SHP77 (cell line): ENCODE measurements at regions not wholly inside any gene's neighbourhood (a gene's known extent, or its start where the extent isn't known, plus 50 kb on each side); places are given as distances from the start of the nearest gene placed in this dataset.
"Not testable (repeated sequence)": the region's sequence is repeated elsewhere in the genome, so short reads cannot be mapped to it uniquely, and the experiment has no call there.

Experiments used
- DNase-seq, 2 experiments: peaks; one replicate each; lab custom pipeline; 2025; lab: John Stamatoyannopoulos, UW

DNA sequence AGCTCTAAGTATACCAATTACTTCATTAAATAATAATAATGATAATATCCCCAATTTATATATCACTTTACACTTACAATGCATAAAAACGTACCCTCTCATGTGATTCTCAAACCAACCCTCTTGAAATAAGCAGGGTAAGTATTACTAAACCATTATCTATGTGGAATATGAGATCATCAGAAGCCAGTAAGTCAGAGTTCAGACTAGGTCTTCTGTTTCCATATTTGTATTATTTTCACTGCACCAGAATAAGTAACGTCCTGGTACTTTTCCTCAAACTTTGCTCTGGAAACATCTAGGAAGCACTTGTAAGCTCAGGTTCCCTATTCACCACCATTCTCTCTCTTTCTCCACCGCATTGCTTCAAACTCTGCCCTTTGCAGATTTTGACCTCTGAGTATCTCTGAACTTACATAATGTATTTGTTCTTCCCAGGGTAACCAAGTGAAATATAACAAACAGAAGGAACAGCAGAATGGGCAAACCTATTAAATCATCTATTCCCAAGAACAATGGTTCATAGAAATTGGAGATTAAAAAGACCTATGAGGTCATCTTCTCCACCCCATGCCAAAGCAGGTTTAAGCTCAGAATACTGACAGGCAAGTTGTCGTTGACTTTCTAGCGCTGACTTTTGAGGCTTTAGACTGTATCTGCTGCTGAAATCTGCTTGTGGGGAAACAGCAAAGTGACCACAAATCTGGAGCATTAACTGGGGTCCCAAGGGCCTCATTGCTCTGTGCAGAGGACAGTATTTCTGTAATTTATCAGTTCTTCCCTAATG, 161.3 kb upstream of the FAR2 start:
- no peak for DNase-seq

DNA sequence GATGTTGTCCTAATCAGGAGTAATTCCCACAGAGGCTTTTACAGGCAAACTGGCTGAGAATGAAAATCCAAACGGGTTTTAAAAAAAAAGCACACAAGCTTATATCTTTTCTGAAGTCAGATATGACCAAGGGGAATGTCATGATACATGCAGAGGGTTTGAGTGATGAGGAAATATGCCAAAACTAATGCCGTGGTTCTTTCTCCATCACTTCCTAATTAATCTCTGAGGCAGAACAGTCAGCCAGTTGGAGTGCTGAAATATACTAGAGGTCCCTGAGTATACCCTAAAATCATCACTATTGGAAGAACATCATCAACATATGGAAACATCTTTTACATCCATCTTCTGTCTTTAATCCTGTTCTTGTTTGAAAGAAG, 160.8 kb upstream of the FAR2 start:
- no peak for DNase-seq

DNA sequence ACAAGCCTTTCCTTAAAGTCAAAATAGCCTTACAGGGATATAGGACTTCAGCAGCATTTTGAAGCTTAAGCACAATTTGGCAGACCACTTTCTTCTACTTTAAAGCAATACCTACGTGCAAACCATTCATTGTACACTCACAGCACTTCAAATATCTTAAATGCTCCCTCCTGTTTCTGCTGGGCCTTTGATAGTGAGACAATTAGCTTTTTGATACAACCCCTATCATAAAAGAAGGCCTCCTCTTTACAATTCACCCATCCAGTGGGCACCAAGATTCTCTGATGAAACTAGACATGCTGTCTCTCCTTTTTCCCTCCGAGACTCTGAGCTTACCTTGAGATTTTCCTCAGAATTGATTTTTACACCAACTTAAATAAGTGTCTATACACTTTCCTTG, 157.5 kb upstream of the FAR2 start:
- no peak for DNase-seq

DNA sequence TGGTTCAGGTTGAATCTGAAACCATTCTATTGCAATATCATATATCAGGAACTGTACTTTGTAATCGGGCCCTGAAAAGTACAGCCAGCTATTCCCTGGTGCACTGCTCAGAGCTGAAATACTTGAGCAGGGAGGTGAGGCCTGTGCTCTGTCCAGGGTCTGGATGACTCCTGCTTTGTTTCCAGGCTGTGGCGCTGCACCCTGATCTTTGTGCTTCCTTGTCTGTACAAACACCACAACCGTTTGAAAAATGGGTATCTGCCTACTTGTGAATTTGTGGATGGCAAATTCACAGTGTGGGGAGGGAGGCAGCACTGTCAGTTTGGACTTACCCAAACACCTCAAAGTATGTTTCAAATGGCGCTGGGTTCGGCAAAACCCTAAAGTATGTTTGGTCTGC, 155.4 kb upstream of the FAR2 start:
- DNase-seq = no peak

GRCh38 chr12:28994179-28994715, 154.8 kb upstream of the FAR2 start:
- no peak for DNase-seq

- no peak for DNase-seq
Measured at GRCh38 chr12:28996688-28997087, 152.4 kb upstream of the FAR2 start.

GRCh38 chr12:28998662-28999120, 150.4 kb upstream of the FAR2 start:
- DNase-seq = peak in 1 of 2 experiments; percentile 5

- no peak for DNase-seq
Measured at GRCh38 chr12:29004066-29004935, 144.8 kb upstream of the FAR2 start.

DNA sequence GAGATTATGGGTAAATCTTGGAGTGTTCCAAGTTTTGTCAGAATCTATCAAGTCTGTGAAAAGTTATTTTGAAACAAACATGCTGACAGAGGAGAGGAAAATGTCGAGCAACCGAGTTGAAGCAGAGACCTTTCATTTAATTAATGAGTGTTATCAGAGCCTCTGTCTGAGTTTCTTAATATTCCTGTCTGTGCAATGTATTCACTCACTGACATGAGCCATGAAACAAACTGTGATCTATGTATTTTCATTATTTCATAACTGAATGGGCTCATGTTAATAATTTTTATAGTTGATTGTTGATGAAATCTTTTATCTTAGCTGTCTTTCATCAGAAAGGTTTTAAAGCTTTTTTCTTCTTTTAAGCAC, 144.2 kb upstream of the FAR2 start:
- no peak for DNase-seq

DNA sequence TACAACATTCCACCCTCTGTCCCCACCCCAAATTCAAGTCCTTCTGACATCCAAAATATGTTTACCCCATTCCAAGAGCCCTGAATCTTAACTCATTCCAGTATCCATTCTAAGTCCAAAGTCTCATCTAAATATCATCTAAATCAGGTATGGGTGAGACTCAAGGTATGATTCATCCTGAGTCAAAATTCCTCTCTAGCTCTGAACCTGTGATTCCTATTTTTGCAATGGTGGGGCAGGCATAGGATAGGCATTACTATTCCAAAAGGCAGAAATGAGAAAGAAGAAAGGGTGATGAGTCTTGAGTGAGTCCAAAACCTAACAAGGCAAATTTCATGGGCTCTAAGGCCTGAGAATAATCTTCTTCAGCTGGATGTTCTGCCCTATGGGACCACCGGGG, 140.3 kb upstream of the FAR2 start:
- no peak for DNase-seq

DNA sequence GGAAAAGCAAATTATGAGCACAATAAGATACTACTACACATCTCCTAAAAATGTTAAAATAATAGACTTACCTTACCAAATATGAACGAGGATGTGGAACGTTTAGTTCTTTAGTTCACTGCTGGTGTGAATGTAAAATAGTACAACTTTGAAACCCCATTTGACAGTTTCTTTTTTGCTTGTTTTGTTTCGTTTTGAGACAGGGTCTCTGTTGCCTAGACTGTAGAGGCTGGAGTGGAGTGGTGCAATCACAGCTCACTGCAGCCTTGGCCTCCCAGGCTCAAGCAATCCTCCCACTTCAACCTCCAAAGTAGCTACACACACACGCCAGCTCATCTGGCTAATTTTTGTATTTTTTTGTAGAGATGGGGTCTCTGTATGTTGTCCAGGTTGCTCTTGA, 136.4 kb upstream of the FAR2 start:
- DNase-seq = no peak

DNA sequence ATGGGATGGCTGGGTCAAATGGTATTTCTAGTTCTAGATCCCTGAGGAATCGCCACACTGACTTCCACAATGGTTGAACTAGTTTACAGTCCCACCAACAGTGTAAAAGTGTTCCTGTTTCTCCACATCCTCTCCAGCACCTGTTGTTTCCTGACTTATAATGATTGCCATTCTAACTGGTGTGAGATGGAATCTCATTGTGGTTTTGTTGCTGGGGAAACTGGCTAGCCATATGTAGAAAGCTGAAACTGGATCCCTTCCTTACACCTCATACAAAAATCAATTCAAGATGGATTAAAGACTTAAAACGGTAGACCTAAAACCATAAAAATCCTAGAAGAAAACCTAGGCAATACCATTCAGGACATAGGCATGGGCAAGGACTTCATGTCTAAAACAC, 131.5 kb upstream of the FAR2 start:
- not testable (repeated sequence) for DNase-seq

GRCh38 chr12:29023436-29024076, 125.5 kb upstream of the FAR2 start:
- no peak for DNase-seq

DNA sequence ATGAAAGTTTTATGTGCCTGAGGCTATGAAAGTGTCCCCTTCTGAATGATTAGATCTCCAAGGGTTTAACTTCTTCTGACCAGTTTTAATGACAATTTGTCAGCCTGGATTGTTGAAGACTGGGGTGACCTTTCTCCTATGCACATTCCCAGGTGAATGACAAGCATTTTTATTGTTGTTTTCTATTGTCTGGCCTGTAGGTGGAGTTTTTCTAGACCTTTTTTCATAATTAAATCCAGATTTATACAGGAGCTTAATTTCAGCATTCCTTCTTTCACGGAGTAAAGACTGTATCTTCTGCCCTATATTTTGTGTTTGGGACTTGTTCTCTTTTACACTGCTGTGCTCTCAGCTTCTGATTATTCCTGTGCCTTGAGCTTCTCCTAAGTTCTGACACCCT, 125.0 kb upstream of the FAR2 start:
- no peak for DNase-seq

- DNase-seq = no peak
Measured at GRCh38 chr12:29025937-29026336, 123.1 kb upstream of the FAR2 start.

GRCh38 chr12:29026419-29026818, 122.7 kb upstream of the FAR2 start:
- DNase-seq = no peak

- not testable (repeated sequence) for DNase-seq
Measured at GRCh38 chr12:29029484-29029883, 119.6 kb upstream of the FAR2 start.

DNA sequence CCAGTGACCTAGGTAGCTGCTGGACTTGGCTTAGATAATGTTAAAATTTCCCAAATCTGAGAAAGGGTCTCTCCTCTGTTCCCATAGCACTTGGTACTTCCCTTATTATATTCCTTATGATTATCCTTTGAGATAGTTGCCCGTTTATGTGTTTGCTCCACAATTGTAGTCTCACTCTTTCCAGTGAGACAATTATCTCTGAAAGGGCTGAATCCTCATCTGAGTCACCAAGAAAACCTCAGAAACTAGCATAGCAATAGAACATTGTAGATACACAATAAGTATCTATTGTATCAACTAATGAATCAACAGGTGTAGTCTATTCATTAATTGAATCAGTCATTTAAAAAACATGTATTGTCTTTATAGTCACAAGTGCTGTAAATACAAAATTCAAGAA, 119.1 kb upstream of the FAR2 start:
- DNase-seq = no peak

GRCh38 chr12:29032446-29032845, 116.6 kb upstream of the FAR2 start:
- DNase-seq = no peak

DNA sequence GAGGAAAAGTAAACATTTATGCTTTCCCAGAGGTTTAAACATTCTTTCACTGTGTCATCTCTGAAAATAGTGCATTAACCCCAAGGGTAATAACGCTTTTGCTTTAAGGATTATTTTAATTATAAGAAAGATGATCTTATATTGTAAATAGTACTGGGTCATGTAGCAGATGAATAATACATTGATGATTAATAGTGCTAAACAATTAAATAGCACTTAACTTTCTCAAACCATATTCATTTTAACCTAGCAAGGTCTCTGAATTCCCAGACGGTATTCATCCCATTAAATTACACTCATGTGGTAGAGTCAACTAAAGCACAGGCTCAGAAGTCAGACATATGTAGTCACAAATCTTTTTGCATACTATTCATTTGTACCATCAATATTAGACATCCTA, 115.6 kb upstream of the FAR2 start:
- DNase-seq = no peak

DNA sequence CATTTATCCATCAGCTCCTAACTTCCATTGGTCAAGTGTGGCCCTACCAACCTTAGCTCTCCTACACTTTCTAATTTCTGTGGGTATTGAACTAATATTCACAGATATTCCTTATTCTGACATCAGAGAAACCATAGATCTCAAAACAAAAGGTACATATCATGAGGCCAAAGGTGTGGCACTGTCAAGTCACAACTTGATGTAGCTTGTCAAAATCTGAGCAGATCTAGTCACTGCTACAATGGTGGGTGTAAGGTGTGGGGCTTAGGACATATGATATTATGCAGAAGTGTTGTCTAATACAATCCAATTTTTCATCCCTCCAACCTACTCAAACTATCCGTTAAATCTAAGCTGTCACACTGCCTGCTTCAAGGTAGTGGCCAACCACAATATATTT, 114.0 kb upstream of the FAR2 start:
- no peak for DNase-seq

DNA sequence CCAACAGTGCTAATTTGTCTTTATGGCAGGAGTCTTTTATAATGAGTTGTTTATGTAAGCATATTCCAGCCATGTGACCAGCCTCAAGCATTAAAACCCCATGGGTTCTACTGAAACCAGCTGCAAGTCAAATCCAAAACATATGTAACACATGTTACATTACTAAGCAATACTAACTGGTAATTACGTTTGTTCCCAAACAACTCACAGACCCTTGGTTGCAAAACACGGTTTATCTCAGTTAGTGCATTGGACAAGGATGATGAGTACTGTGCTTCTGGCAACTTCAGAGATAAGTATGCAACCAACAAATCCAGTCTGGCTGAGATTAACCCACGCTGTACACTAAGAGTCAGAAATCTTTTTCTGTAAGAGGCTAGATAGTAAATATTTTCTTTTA, 110.1 kb upstream of the FAR2 start:
- DNase-seq = no peak

- DNase-seq = no peak
Measured at GRCh38 chr12:29041621-29042020, 107.5 kb upstream of the FAR2 start.
